Panc1 (cell line): ENCODE measurements at regions not wholly inside any gene's neighbourhood (a gene's known extent, or its start where the extent isn't known, plus 50 kb on each side); places are given as distances from the start of the nearest gene placed in this dataset.

Experiments used
- ATAC-seq: fragments of 200-7000 bp; cut with Tn5 transposase; 2 replicates; pipeline ENCODE4 v1.9.1; 2020; ENCODE audit warnings: mild to moderate bottlenecking, moderate library complexity
- BruUV-seq: library from RNA; stranded (reverse); fragments of 400-500 nt; replicated peaks from 2 replicates; lab custom pipeline; 2021; lab: Mats Ljungman, UMichigan
- CTCF ChIA-PET: fragments of 300-600 bp; sonication (Branson Sonifier 250); formaldehyde crosslinking; loops from one replicate; lab custom pipeline; 2022; ENCODE audit warnings: antibody characterized with exemption; lab: Charles Lee
- POLR2A ChIA-PET: fragments of 300-600 bp; sonication (Branson Sonifier 250); formaldehyde crosslinking; loops from one replicate; lab custom pipeline; 2022; ENCODE audit warnings: antibody characterized with exemption; lab: Charles Lee
- DNase-seq: peaks from one replicate; pipeline ENCODE4 v3.0.0-alpha.2; 2010; ENCODE audit warnings: low read depth, low spot score
- H3K27ac ChIP-seq: 2 replicates; pipeline ENCODE4 v1.5.1; 2011; ENCODE audit warnings: mild to moderate bottlenecking, low read length, inconsistent platforms
- H3K27me3 ChIP-seq: fragments of 200-500 bp; sonication (Bioruptor generic); 2 replicates; pipeline ENCODE4 v1.6.0; 2014; ENCODE audit warnings: low read length, inconsistent platforms; ENCODE audit not compliant: control insufficient read depth, insufficient read depth
- H3K36me3 ChIP-seq: fragments of 200-500 bp; sonication (Bioruptor generic); 2 replicates; pipeline ENCODE4 v1.5.1; 2014; ENCODE audit warnings: inconsistent platforms, mild to moderate bottlenecking, low read length, moderate library complexity; ENCODE audit not compliant: control insufficient read depth, insufficient read depth
- H3K4me1 ChIP-seq: 2 replicates; pipeline ENCODE4 v1.5.1; 2011; ENCODE audit warnings: inconsistent platforms, mild to moderate bottlenecking, low read length, moderate library complexity; ENCODE audit not compliant: control insufficient read depth, insufficient read depth
- H3K4me3 ChIP-seq, 2 experiments: 2 replicates each; pipeline ENCODE4 v1.5.1; 2011 to 2012; ENCODE audit warnings: low read depth in 2 of 2, low read length in 2 of 2, mild to moderate bottlenecking in 2 of 2, inconsistent platforms in 1 of 2, moderate library complexity in 1 of 2
- H3K9me3 ChIP-seq: fragments of 200-500 bp; sonication (Bioruptor generic); 2 replicates; pipeline ENCODE4 v1.5.1; 2014; ENCODE audit warnings: low read depth, mild to moderate bottlenecking, inconsistent platforms, low read length, moderate library complexity; ENCODE audit not compliant: control insufficient read depth, insufficient read depth
- CTCF ChIP-seq: fragments of 450-650 bp; IDR thresholded peaks from 2 replicates; pipeline ENCODE4 v1.5.1; 2017; ENCODE audit warnings: mild to moderate bottlenecking
- POLR2AphosphoS5 ChIP-seq: IDR thresholded peaks from 2 replicates; pipeline ENCODE4 v1.6.1; 2012; ENCODE audit warnings: mild to moderate bottlenecking, low read depth, low read length, moderate library complexity
- REST ChIP-seq, 2 experiments: IDR thresholded peaks; 2 replicates each; pipeline ENCODE4 v1.6.1; 2011 to 2012; ENCODE audit warnings: low read depth in 2 of 2, control low read depth in 1 of 2, low read length in 1 of 2, mild to moderate bottlenecking in 1 of 2, moderate library complexity in 1 of 2; ENCODE audit not compliant: insufficient read depth in 1 of 2
- SIN3A ChIP-seq: IDR thresholded peaks from 2 replicates; pipeline ENCODE4 v1.6.1; 2012; ENCODE audit warnings: low read depth, mild to moderate bottlenecking, low read length, moderate library complexity, borderline replicate concordance; ENCODE audit not compliant: insufficient read depth
- TCF7L2 ChIP-seq: IDR thresholded peaks from 2 replicates; pipeline ENCODE4 v1.6.1; 2011; ENCODE audit warnings: mild to moderate bottlenecking, low read depth, low read length, inconsistent platforms
- in situ Hi-C: cut with HindIII; loops from 2 replicates; pipeline ENCODE4 v1.10.0; 2016; ENCODE audit warnings: low sequenced_read_pairs, low pct_unique_long_range_greater_than_20kb
- intact Hi-C: fragments of 100-400 bp; cut with micrococcal nuclease; formaldehyde crosslinking; loops from one replicate; pipeline ENCODE4 v1.10.0; 2022; ENCODE audit not compliant: unreplicated experiment

GRCh38 chr13:106129273-106129672 lies 406.2 kb downstream of the EFNB2 start:
- Histone ChIP-seq H3K27me3 (no peaks in the 10 kb centered on the region), H3K4me3 (no peak overlapping the region), H3K9me3 (no peaks in the 10 kb centered on the region), H3K36me3 (no peaks in the 10 kb centered on the region), H3K4me1 (no peaks in the 10 kb centered on the region), H3K27ac (no peak overlapping the region)
- intact Hi-C loops (no loop called here), in situ Hi-C loops (no loop called here)
- CTCF ChIA-PET, result no interaction called here
- POLR2A ChIA-PET, result interaction anchor here (0.5 kb wide), 1 partner anchor 441 kb away, joined by 7 read pairs; no protein-coding TSS in a partner anchor
- ATAC-seq (no peak), DNase-seq (no peak)
- BruUV-seq, result no TSS peak
- TF ChIP-seq CTCF (no peak), TCF7L2 (no peak), POLR2AphosphoS5 (no peak), SIN3A (no peak), REST (IDR thresholded peaks at IDR 0.05; ENCODE audit: insufficient read depth in 1 of 2, low read depth in 2 of 2, low read length in 1 of 2) (no peak)

- no peak for DNase-seq
- no peak for TF ChIP-seq POLR2AphosphoS5
- no peak for TF ChIP-seq CTCF
- no peak for TF ChIP-seq SIN3A
- no peak for TF ChIP-seq REST (IDR thresholded peaks at IDR 0.05; ENCODE audit: insufficient read depth in 1 of 2, low read depth in 2 of 2, low read length in 1 of 2)
- no peak for TF ChIP-seq TCF7L2
- Histone ChIP-seq H3K4me3 (no peak overlapping the region), H3K4me1 (no peaks in the 10 kb centered on the region), H3K27ac (no peak overlapping the region), H3K27me3 (no peaks in the 10 kb centered on the region), H3K36me3 (no peaks in the 10 kb centered on the region), H3K9me3 (no peaks in the 10 kb centered on the region)
- CTCF ChIA-PET, result no interaction called here
- POLR2A ChIA-PET, result no interaction called here
- ATAC-seq, result no peak
- BruUV-seq, result no TSS peak
- in situ Hi-C loops (no loop called here), intact Hi-C loops (no loop called here)
Measured at GRCh38 chr13:106122234-106122633, 413.2 kb downstream of the EFNB2 start.
